ENCODE measurements at regions not wholly inside any gene's neighbourhood (a gene's known extent, or its start where the extent isn't known, plus 50 kb on each side); places are given as distances from the start of the nearest gene placed in this dataset.

GRCh38 chrX:69386681-69387080 lies 117.4 kb upstream of the NALF2 start:
- Mint-ChIP-seq H3K27ac (no peak overlapping the region), H3K9me3 (ENCODE audit: low read depth) (no peaks in the 10 kb centered on the region), H3K4me1 (ENCODE audit: low read depth) (no peaks in the 10 kb centered on the region), H3K27me3 (peaks cover 3% of the 10 kb centered on the region), H3K36me3 (no peaks in the 10 kb centered on the region), H3K4me3 (no peak overlapping the region)

- Mint-ChIP-seq H3K27ac (no peak overlapping the region), H3K9me3 (ENCODE audit: low read depth) (peaks cover 15% of the 10 kb centered on the region), H3K4me1 (ENCODE audit: low read depth) (no peaks in the 10 kb centered on the region), H3K4me3 (no peak overlapping the region), H3K27me3 (no peaks in the 10 kb centered on the region), H3K36me3 (no peaks in the 10 kb centered on the region)
These were observed 124.7 kb upstream of the NALF2 start for GRCh38 chrX:69379412-69379811.

GRCh38 chrX:69374569-69374968 lies 129.6 kb upstream of the NALF2 start:
- Mint-ChIP-seq H3K4me1 (ENCODE audit: low read depth) (no peaks in the 10 kb centered on the region), H3K36me3 (no peaks in the 10 kb centered on the region), H3K9me3 (ENCODE audit: low read depth) (peaks cover 15% of the 10 kb centered on the region), H3K4me3 (no peak overlapping the region), H3K27me3 (no peaks in the 10 kb centered on the region), H3K27ac (no peak overlapping the region)

GRCh38 chrX:69372435-69372834 lies 131.7 kb upstream of the NALF2 start:
- Mint-ChIP-seq H3K4me1 (ENCODE audit: low read depth) (no peaks in the 10 kb centered on the region), H3K36me3 (no peaks in the 10 kb centered on the region), H3K9me3 (ENCODE audit: low read depth) (peaks cover 15% of the 10 kb centered on the region), H3K4me3 (no peak overlapping the region), H3K27me3 (no peaks in the 10 kb centered on the region), H3K27ac (no peak overlapping the region)

- no peaks in the 10 kb centered on the region for H3K36me3 Mint-ChIP-seq
- no peaks in the 10 kb centered on the region for H3K4me1 Mint-ChIP-seq (ENCODE audit: low read depth)
- peaks cover 9% of the 10 kb centered on the region for H3K9me3 Mint-ChIP-seq (ENCODE audit: low read depth)
- H3K4me3 Mint-ChIP-seq = no peak overlapping the region
- no peaks in the 10 kb centered on the region for H3K27me3 Mint-ChIP-seq
- H3K27ac Mint-ChIP-seq = no peak overlapping the region
These were observed 133.0 kb upstream of the NALF2 start for GRCh38 chrX:69371159-69371558.

- H3K4me3 Mint-ChIP-seq = no peak overlapping the region
- no peaks in the 10 kb centered on the region for H3K9me3 Mint-ChIP-seq (ENCODE audit: low read depth)
- no peaks in the 10 kb centered on the region for H3K4me1 Mint-ChIP-seq (ENCODE audit: low read depth)
- H3K36me3 Mint-ChIP-seq = no peaks in the 10 kb centered on the region
- no peaks in the 10 kb centered on the region for H3K27me3 Mint-ChIP-seq
- no peak overlapping the region for H3K27ac Mint-ChIP-seq
These were observed 134.1 kb upstream of the NALF2 start for GRCh38 chrX:69369999-69370398.

- H3K9me3 Mint-ChIP-seq (ENCODE audit: low read depth) = no peaks in the 10 kb centered on the region
- no peak overlapping the region for H3K4me3 Mint-ChIP-seq
- H3K36me3 Mint-ChIP-seq = no peaks in the 10 kb centered on the region
- H3K4me1 Mint-ChIP-seq (ENCODE audit: low read depth) = no peaks in the 10 kb centered on the region
- no peak overlapping the region for H3K27ac Mint-ChIP-seq
- no peaks in the 10 kb centered on the region for H3K27me3 Mint-ChIP-seq
These were observed 137.9 kb upstream of the NALF2 start for GRCh38 chrX:69366183-69366582.

GRCh38 chrX:69365755-69366154 lies 138.4 kb upstream of the NALF2 start:
- no peak overlapping the region for H3K4me3 Mint-ChIP-seq
- no peaks in the 10 kb centered on the region for H3K27me3 Mint-ChIP-seq
- H3K9me3 Mint-ChIP-seq (ENCODE audit: low read depth) = no peaks in the 10 kb centered on the region
- H3K27ac Mint-ChIP-seq = no peak overlapping the region
- H3K36me3 Mint-ChIP-seq = no peaks in the 10 kb centered on the region
- H3K4me1 Mint-ChIP-seq (ENCODE audit: low read depth) = no peaks in the 10 kb centered on the region

GRCh38 chrX:69365349-69365748 lies 138.8 kb upstream of the NALF2 start:
- no peaks in the 10 kb centered on the region for H3K36me3 Mint-ChIP-seq
- H3K4me1 Mint-ChIP-seq (ENCODE audit: low read depth) = no peaks in the 10 kb centered on the region
- H3K27ac Mint-ChIP-seq = no peak overlapping the region
- no peaks in the 10 kb centered on the region for H3K27me3 Mint-ChIP-seq
- no peak overlapping the region for H3K4me3 Mint-ChIP-seq
- no peaks in the 10 kb centered on the region for H3K9me3 Mint-ChIP-seq (ENCODE audit: low read depth)

- Mint-ChIP-seq H3K36me3 (no peaks in the 10 kb centered on the region), H3K4me3 (no peak overlapping the region), H3K4me1 (ENCODE audit: low read depth) (no peaks in the 10 kb centered on the region), H3K27me3 (no peaks in the 10 kb centered on the region), H3K9me3 (ENCODE audit: low read depth) (no peaks in the 10 kb centered on the region), H3K27ac (no peak overlapping the region)
These were observed 141.3 kb upstream of the NALF2 start for GRCh38 chrX:69362856-69363255.

- no peaks in the 10 kb centered on the region for H3K9me3 Mint-ChIP-seq (ENCODE audit: low read depth)
- H3K4me3 Mint-ChIP-seq = no peak overlapping the region
- no peaks in the 10 kb centered on the region for H3K4me1 Mint-ChIP-seq (ENCODE audit: low read depth)
- H3K27me3 Mint-ChIP-seq = no peaks in the 10 kb centered on the region
- H3K36me3 Mint-ChIP-seq = no peaks in the 10 kb centered on the region
- no peak overlapping the region for H3K27ac Mint-ChIP-seq
These were observed 141.8 kb upstream of the NALF2 start for GRCh38 chrX:69362354-69362753.

GRCh38 chrX:69361311-69361845 lies 142.7 kb upstream of the NALF2 start:
- no peaks in the 10 kb centered on the region for H3K36me3 Mint-ChIP-seq
- no peak overlapping the region for H3K27ac Mint-ChIP-seq
- H3K4me3 Mint-ChIP-seq = no peak overlapping the region
- H3K9me3 Mint-ChIP-seq (ENCODE audit: low read depth) = no peaks in the 10 kb centered on the region
- H3K27me3 Mint-ChIP-seq = no peaks in the 10 kb centered on the region
- H3K4me1 Mint-ChIP-seq (ENCODE audit: low read depth) = no peaks in the 10 kb centered on the region

GRCh38 chrX:69357317-69357716 lies 146.8 kb upstream of the NALF2 start:
- Mint-ChIP-seq H3K27ac (no peak overlapping the region), H3K36me3 (no peaks in the 10 kb centered on the region), H3K4me1 (ENCODE audit: low read depth) (no peaks in the 10 kb centered on the region), H3K9me3 (ENCODE audit: low read depth) (no peaks in the 10 kb centered on the region), H3K27me3 (no peaks in the 10 kb centered on the region), H3K4me3 (no peak overlapping the region)

GRCh38 chrX:69324851-69325250 lies 159.6 kb upstream of the PJA1 start:
- H3K27ac Mint-ChIP-seq = no peak overlapping the region
- no peaks in the 10 kb centered on the region for H3K27me3 Mint-ChIP-seq
- no peaks in the 10 kb centered on the region for H3K36me3 Mint-ChIP-seq
- no peak overlapping the region for H3K4me3 Mint-ChIP-seq
- H3K9me3 Mint-ChIP-seq (ENCODE audit: low read depth) = no peaks in the 10 kb centered on the region
- H3K4me1 Mint-ChIP-seq (ENCODE audit: low read depth) = no peaks in the 10 kb centered on the region

- Mint-ChIP-seq H3K36me3 (no peaks in the 10 kb centered on the region), H3K4me3 (no peak overlapping the region), H3K27me3 (no peaks in the 10 kb centered on the region), H3K9me3 (ENCODE audit: low read depth) (no peaks in the 10 kb centered on the region), H3K4me1 (ENCODE audit: low read depth) (no peaks in the 10 kb centered on the region), H3K27ac (no peak overlapping the region)
These were observed 158.8 kb upstream of the PJA1 start for GRCh38 chrX:69323786-69324720.

GRCh38 chrX:69321789-69322188 lies 156.5 kb upstream of the PJA1 start:
- H3K36me3 Mint-ChIP-seq = no peaks in the 10 kb centered on the region
- no peaks in the 10 kb centered on the region for H3K9me3 Mint-ChIP-seq (ENCODE audit: low read depth)
- no peaks in the 10 kb centered on the region for H3K4me1 Mint-ChIP-seq (ENCODE audit: low read depth)
- no peak overlapping the region for H3K27ac Mint-ChIP-seq
- H3K27me3 Mint-ChIP-seq = no peaks in the 10 kb centered on the region
- no peak overlapping the region for H3K4me3 Mint-ChIP-seq

Data from activated naive CD8-positive, alpha-beta T cell (primary cell).